GM12878 (cell line): ENCODE measurements at regions not wholly inside any gene's neighbourhood (a gene's known extent, or its start where the extent isn't known, plus 50 kb on each side); places are given as distances from the start of the nearest gene placed in this dataset.

Experiments used
- BRCA1 ChIP-seq: IDR thresholded peaks from 2 replicates; pipeline ENCODE4 v1.6.1; 2011; ENCODE audit warnings: low read depth, low read length, improper control_type of control experiment
- CBX5 ChIP-seq: sonication (generic); IDR thresholded peaks from 2 replicates; pipeline ENCODE4 v1.6.1; 2016; ENCODE audit warnings: low read depth, moderate library complexity, mild to moderate bottlenecking, inconsistent platforms
- MXI1 ChIP-seq: fragments of 150-350 bp; IDR thresholded peaks from 2 replicates; pipeline ENCODE4 v1.6.1; 2011; ENCODE audit warnings: low read depth, mild to moderate bottlenecking, inconsistent platforms, low read length, improper control_type of control experiment
- SUZ12 ChIP-seq: fragments of 200-600 bp; sonication (generic); IDR thresholded peaks from one replicate; pipeline ENCODE4 v1.6.1; 2018; ENCODE audit warnings: antibody characterized with exemption, mild to moderate bottlenecking; ENCODE audit not compliant: unreplicated experiment
- TAF1 ChIP-seq: IDR thresholded peaks from 2 replicates; pipeline ENCODE4 v1.6.1; 2011; ENCODE audit warnings: mild to moderate bottlenecking, low read depth, low read length, borderline replicate concordance

DNA sequence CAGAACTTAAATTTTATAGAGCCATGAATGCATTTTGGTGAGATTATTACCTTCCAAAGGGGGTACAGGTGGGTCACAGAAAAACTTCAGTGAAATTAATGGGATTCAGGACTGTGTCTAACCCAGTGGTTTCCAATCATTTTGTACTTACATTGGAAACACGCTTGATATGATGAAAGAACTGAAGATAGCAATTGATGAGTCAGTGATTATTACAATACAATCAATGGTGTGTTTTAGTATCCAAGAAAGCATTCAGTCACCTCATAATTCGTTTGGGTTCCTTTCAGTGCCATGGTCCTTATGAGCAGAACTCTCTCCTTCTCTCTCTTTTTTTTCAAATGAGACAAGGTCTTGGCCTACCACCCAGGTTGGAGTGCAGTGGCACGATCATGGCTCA is 66.5 kb upstream of the IGFBP5 start:
- TF ChIP-seq TAF1 = no peak
- no peak for TF ChIP-seq SUZ12
- no peak for TF ChIP-seq CBX5
- TF ChIP-seq MXI1 = no peak
- no peak for TF ChIP-seq BRCA1
